ENCODE measurements at regions not wholly inside any gene's neighbourhood (a gene's known extent, or its start where the extent isn't known, plus 50 kb on each side); places are given as distances from the start of the nearest gene placed in this dataset.

DNA sequence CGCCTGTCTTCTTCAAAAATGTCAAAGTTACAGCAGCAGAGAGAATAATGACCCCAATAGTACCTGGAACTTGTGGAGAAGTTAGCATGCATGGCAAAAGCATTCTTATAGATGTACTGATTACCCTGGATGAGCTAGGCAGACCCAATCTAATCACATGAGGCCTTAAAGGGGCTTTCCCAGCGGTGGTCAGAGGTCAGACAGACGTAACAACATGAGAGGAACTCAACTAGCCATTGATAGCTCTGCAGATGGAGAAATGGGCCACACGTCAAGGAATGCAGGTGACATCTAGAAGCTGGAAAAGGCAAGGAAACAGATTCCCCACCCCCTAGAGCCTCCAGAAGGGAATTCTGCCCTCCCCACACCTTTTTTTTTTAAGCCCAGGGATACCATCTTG, 156.8 kb upstream of the ARID1B start:
- no peak for DNase-seq
- no peak for ATAC-seq
- intact Hi-C loops (cut with DNase I, micrococcal nuclease) = no loop called here

DNA sequence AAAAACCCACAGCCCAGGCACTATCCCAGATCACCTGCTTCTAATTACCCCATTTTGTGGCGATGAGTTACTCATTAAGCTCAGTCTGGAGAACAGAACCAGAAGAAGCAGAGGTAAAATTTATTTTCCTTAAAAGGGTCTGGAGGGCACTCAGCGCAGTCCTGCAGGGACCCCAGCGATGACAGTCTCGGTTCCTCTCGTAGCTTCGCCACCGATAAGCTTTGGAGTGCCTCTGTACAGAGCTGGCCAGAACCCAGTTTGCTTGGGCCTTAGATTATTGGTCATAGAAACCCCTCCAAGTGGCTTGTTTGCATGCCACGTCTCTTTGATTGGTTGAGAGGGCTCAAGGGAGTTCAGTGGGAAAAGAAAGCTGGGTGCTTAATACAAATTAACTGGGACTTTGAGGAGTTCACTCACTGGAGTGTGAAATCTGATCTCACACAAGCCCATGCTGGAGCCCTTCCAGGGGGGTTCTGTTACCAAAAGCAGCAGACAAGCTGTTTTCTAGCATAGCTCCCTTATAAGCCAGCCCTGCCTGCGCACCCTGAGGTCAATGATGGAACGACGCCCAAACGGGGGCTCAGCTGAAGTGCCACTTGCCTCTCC, 158.5 kb upstream of the ARID1B start:
- ATAC-seq (peak; percentile 59), DNase-seq (no peak)
- intact Hi-C loops (cut with DNase I, micrococcal nuclease) = no loop called here

- intact Hi-C loops (cut with DNase I, micrococcal nuclease) = no loop called here
- DNase-seq (no peak), ATAC-seq (peak; percentile 5)
Observed at GRCh38 chr6:156617941-156618340, 159.2 kb upstream of the ARID1B start.

- intact Hi-C loops (cut with DNase I, micrococcal nuclease) = no loop called here
- peak; percentile 63 to 80 for DNase-seq
- peak; percentile 97 for ATAC-seq
Observed at GRCh38 chr6:156617376-156617775, 159.8 kb upstream of the ARID1B start.

GRCh38 chr6:156616495-156616894, 160.7 kb upstream of the ARID1B start:
- ATAC-seq (no peak), DNase-seq (no peak)
- intact Hi-C loops (cut with DNase I, micrococcal nuclease) = no loop called here

- intact Hi-C loops (cut with DNase I, micrococcal nuclease) = no loop called here
- ATAC-seq (no peak), DNase-seq (no peak)
Observed at GRCh38 chr6:156613996-156614395, 163.2 kb upstream of the ARID1B start.

DNA sequence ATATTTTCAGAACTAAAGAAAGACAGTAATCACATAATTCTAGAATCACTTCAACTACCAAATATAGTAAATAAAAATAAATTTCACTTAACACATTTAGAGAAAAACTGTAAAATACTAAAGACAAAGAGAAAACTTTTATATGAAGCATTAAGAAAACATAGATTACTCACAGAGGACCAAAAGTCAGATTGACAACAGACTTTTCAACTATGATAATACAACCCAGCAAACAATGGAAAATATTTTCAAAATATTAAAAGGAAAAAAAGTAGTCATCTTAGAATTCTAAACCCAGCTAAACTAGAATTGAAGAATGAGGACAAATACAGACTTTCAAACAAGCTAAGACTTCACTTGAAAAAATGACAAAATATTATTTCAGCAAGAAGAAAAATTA, 164.8 kb upstream of the ARID1B start:
- ATAC-seq (no peak), DNase-seq (no peak)
- intact Hi-C loops (cut with DNase I, micrococcal nuclease) = no loop called here

GRCh38 chr6:156602066-156602385, 175.2 kb upstream of the ARID1B start:
- ATAC-seq (no peak), DNase-seq (no peak)
- intact Hi-C loops (cut with DNase I, micrococcal nuclease) = no loop called here

GRCh38 chr6:156601152-156602065, 175.8 kb upstream of the ARID1B start:
- DNase-seq (no peak), ATAC-seq (no peak)
- intact Hi-C loops (cut with DNase I, micrococcal nuclease) = no loop called here

- intact Hi-C loops (cut with DNase I, micrococcal nuclease) = no loop called here
- ATAC-seq (no peak), DNase-seq (no peak)
Observed at GRCh38 chr6:156600678-156601077, 176.5 kb upstream of the ARID1B start.

DNA sequence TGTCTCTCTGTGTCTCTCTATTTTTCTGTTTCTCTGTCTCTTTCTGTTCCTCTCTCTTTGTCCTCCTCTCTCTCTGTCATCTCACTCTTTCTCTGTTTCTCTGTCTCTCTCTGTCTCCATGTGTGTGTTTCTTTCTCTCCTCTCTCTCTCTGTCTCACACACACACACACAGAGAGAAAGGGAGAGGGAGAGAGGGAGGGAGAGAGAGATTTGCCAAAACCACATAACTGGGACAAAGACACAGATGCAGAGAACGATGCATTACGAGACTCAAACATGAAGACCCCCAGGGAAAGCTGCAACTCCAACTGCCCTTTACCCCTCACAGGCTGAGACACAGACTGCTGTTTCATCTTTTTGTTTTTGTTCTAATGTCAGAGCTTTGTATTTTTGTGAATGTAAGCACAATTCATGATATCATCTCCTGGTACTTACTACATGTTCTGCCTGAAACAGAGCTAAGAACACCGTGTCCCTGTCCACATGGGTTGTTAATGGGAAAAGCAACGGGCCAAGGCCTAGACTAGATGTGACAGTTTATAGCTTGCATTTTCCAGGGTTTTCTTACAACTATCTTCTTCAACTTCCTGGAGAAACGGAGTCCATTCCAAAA, 177.1 kb upstream of the ARID1B start:
- intact Hi-C loops (cut with DNase I, micrococcal nuclease) = no loop called here
- DNase-seq = no peak
- no peak for ATAC-seq

GRCh38 chr6:156599366-156599765, 177.8 kb upstream of the ARID1B start:
- ATAC-seq (no peak), DNase-seq (no peak)
- intact Hi-C loops (cut with DNase I, micrococcal nuclease) = no loop called here

DNA sequence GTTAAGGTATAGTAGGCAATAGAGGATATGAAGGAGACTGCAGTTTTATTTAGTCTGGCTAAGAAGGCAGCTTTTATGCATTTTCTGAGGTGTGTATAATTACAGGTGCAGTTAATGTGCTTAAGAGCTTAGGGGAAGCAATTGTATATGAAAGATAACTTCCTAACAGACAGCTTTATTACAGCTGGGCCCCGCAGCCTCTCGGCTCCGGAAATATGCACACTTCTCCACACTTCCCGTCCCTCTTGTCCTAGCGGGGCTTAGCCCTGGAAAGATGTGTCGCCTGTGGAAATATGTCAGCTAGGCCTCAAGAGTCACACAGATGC, 178.4 kb upstream of the ARID1B start:
- ATAC-seq = peak; percentile 44
- intact Hi-C loops (cut with DNase I, micrococcal nuclease) = no loop called here
- DNase-seq = no peak

GRCh38 chr6:156598071-156598854, 178.9 kb upstream of the ARID1B start:
- intact Hi-C loops (cut with DNase I, micrococcal nuclease) = no loop called here
- DNase-seq (no peak), ATAC-seq (no peak)

GRCh38 chr6:156597095-156597494, 180.1 kb upstream of the ARID1B start:
- ATAC-seq (no peak), DNase-seq (no peak)
- intact Hi-C loops (cut with DNase I, micrococcal nuclease) = no loop called here

GRCh38 chr6:156595476-156595875, 181.7 kb upstream of the ARID1B start:
- ATAC-seq (no peak), DNase-seq (no peak)
- intact Hi-C loops (cut with DNase I, micrococcal nuclease) = no loop called here

DNA sequence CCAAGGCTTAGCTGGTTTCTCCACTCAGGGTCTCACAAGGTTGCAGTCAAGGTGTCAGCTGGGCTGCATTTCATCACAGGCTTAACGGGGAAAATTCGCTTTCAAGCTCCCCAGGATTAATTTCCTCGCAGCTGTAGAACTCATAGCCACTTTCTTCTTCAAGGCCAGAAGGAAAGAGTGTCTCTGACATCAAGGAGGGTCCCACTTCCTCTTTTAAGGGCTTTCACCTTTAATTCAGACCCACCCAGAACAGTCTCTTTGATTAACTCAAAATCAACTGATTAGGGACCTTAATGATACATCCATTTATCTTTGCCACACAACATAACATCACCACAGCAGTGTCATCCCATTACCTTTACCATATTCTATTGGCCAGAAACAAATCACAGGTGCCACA, 183.3 kb upstream of the ARID1B start:
- DNase-seq (no peak), ATAC-seq (no peak)
- intact Hi-C loops (cut with DNase I, micrococcal nuclease) = no loop called here

DNA sequence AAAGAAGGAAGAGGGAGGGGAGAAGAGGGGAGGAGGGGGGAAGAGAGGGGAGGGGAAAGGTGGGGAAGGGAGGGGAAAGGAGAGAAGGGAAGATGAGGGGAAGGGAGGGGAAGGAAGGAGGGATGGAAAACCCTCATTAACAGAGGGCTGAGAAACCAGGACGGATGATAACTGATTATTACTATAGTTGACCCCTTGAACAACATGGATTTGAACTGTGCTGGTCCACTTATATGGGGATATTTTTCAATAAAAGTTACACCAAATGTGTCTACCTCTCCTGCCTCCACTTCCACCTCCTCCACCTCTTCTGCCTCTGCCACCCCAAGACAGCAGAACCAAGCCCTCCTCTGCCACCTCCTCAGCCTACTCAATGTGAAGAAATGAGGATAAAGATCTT, 184.1 kb upstream of the ARID1B start:
- no peak for DNase-seq
- ATAC-seq = no peak
- intact Hi-C loops (cut with DNase I, micrococcal nuclease) = no loop called here

DNA sequence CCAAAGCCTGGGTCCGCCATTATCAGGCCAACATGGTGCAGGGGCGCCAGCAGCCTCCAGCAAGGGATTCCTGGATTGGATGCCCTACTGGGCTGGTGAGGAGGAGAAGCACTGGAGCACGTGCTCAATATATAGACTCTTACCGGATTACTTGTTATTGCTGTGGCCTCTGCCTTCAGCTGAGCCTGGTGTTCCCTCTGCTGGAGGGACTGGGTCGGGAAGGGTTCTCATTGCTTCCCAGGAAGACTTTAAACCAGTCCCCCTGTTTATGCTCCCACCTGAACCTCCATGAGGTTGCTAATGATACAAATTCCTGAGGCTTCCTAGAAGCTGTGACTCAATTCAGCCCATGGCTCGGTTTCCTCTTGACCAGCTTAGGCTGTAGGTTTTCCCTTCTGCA, 186.7 kb upstream of the ARID1B start:
- ATAC-seq (no peak), DNase-seq (no peak)
- intact Hi-C loops (cut with DNase I, micrococcal nuclease) = no loop called here

DNA sequence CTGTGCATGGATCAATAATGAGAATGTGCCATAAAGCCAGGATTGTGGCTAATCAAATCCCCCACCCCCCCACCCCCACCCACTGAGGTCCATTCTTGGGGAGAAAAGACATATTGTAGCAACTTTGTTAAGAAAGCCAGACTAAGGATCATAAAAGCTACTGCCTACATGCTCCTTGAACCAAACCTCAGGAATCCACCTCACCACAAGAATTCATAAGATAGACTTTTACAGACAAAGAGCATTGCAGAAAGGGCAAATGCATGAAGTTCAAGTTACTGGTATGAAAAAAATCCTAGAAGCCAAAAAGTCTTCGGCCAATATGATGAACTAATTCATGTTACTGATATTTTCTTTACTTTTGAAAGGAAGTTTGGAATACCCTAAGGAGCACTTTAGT, 187.9 kb upstream of the ARID1B start:
- ATAC-seq (no peak), DNase-seq (no peak)
- intact Hi-C loops (cut with DNase I, micrococcal nuclease) = no loop called here
